ENCODE measurements at regions not wholly inside any gene's neighbourhood (a gene's known extent, or its start where the extent isn't known, plus 50 kb on each side); places are given as distances from the start of the nearest gene placed in this dataset.

DNA sequence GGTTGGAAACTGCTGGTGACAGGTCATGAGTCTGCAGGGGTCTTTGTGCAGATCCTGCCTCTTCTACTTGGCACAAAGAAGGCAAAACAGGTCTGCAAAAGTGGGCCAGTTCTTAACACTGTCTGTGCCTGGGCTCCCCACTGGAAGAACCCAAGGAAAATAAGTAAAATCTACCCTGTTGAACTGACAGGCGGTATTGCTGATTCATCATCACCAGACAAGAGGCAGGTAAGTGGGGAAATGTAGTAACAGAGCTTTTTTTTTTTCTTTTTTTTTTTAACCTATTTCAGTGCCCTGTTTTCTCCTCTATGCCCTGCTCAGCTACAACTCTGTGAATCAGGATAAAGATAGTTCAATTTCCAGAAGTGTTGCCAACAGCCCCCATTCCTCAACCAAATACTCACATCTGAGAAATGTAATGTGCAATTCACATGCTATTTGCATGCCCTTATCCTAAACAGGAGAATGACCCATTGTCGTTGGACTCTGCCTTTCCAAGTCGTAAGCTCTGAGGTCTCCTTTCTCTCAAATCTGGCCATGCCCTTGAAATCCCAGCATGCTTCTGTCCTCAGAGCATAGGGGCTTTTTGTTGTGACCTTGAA, 237.0 kb downstream of the SOX9 start:
- no peak for DNase-seq (ENCODE audit: low read depth, low spot score)
- H3K27ac ChIP-seq: no peak overlapping the region
- TF ChIP-seq EZH2 (IDR thresholded peaks at IDR 0.05) (no peak), FOXP2 (optimal IDR thresholded peaks at IDR 0.05; ENCODE audit: control extremely low read depth, extremely low read length, insufficient read depth) (no peak)
- no peak overlapping the region for H3K9ac ChIP-seq (ENCODE audit: insufficient read length)
- no peaks in the 10 kb centered on the region for H3K36me3 ChIP-seq (ENCODE audit: insufficient read depth, low read length)
- H3K4me3 ChIP-seq: no peak overlapping the region
- H3K9me3 ChIP-seq (ENCODE audit: low read depth, low read length): no peaks in the 10 kb centered on the region

- no peak for DNase-seq (ENCODE audit: low read depth, low spot score)
- no peak overlapping the region for H3K27ac ChIP-seq
Observed at GRCh38 chr17:72358465-72358864, 237.6 kb downstream of the SOX9 start.

GRCh38 chr17:72359274-72359673, 238.5 kb downstream of the SOX9 start:
- DNase-seq (ENCODE audit: low read depth, low spot score): no peak
- Histone ChIP-seq H3K9ac (ENCODE audit: insufficient read length) (no peak overlapping the region), H3K27ac (no peak overlapping the region), H3K9me3 (ENCODE audit: low read depth, low read length) (no peaks in the 10 kb centered on the region), H3K36me3 (ENCODE audit: insufficient read depth, low read length) (no peaks in the 10 kb centered on the region), H3K4me3 (no peak overlapping the region)
- TF ChIP-seq EZH2 (IDR thresholded peaks at IDR 0.05): no peak

More at GRCh38 chr17:72358465-72358864, 237.6 kb downstream of the SOX9 start:
- TF ChIP-seq EZH2 (IDR thresholded peaks at IDR 0.05) (no peak), FOXP2 (optimal IDR thresholded peaks at IDR 0.05; ENCODE audit: control extremely low read depth, extremely low read length, insufficient read depth) (no peak), POLR2AphosphoS5 (IDR thresholded peaks at IDR 0.05; ENCODE audit: borderline replicate concordance, low read depth, low read length) (no peak)
- no peaks in the 10 kb centered on the region for H3K36me3 ChIP-seq (ENCODE audit: insufficient read depth, low read length)
- no peaks in the 10 kb centered on the region for H3K9me3 ChIP-seq (ENCODE audit: low read depth, low read length)
- H3K9ac ChIP-seq (ENCODE audit: insufficient read length): no peak overlapping the region
- no peak overlapping the region for H3K4me3 ChIP-seq

DNA sequence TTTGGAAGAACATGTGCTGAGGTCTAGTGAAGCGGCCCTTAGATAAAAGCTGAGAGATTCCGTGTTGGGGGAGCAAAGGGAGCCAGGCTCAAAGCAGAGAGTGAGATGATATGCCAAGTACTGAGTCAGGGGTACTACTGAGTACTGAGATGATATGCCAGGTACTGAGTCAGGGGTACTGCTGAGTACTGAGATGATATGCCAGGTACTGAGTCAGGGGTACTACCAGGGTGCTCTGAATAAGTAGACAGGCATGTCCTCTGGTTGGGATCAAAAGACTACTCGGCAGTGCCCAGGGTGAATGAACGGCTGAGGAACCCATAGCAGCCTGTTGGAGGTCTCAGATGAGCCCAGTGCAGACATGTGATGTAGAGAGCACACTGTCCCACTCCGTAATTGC, 239.0 kb downstream of the SOX9 start:
- no peak for DNase-seq (ENCODE audit: low read depth, low spot score)
- no peak overlapping the region for H3K27ac ChIP-seq

DNA sequence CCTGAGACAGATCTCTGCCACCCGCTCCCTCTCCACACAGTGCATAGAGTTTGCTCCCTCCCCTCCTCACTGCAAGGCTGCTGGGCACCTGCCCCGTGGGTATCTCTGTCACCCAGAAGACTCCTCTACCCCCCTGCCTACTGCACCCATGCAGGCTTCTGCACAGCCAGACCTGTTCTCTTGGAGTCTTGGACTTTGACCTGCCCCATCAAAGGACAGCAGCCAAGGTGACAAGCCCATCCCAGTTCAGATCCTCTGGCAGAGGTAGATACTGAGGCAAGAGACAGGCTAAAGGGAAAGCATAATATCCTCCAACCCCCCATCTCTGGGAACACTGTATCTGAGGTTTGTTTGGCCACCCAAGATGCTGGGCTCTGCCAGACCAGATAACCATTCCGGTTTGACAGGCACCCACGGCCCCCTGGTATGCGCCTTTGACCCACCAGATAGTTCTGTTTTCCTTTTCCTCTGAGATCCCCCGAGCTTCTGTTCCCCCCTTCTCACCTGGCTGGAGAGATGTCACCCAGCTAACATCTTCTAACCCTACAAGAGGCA, 239.6 kb downstream of the SOX9 start:
- Histone ChIP-seq H3K9ac (ENCODE audit: insufficient read length) (no peak overlapping the region), H3K27ac (no peak overlapping the region), H3K9me3 (ENCODE audit: low read depth, low read length) (no peaks in the 10 kb centered on the region), H3K4me3 (no peak overlapping the region), H3K36me3 (ENCODE audit: insufficient read depth, low read length) (no peaks in the 10 kb centered on the region)
- no peak for DNase-seq (ENCODE audit: low read depth, low spot score)
- no peak for TF ChIP-seq EZH2 (IDR thresholded peaks at IDR 0.05)

More for the DNA sequence above, 239.0 kb downstream of the SOX9 start:
- Histone ChIP-seq H3K9ac (ENCODE audit: insufficient read length) (no peak overlapping the region), H3K9me3 (ENCODE audit: low read depth, low read length) (no peaks in the 10 kb centered on the region), H3K36me3 (ENCODE audit: insufficient read depth, low read length) (no peaks in the 10 kb centered on the region), H3K4me3 (no peak overlapping the region)
- TF ChIP-seq EZH2 (IDR thresholded peaks at IDR 0.05) (no peak), POLR2AphosphoS5 (IDR thresholded peaks at IDR 0.05; ENCODE audit: borderline replicate concordance, low read depth, low read length) (no peak), FOXP2 (optimal IDR thresholded peaks at IDR 0.05; ENCODE audit: control extremely low read depth, extremely low read length, insufficient read depth) (no peak)

GRCh38 chr17:72361892-72362291, 241.1 kb downstream of the SOX9 start:
- H3K36me3 ChIP-seq (ENCODE audit: insufficient read depth, low read length): no peaks in the 10 kb centered on the region
- no peak overlapping the region for H3K27ac ChIP-seq
- no peak for TF ChIP-seq POLR2AphosphoS5 (IDR thresholded peaks at IDR 0.05; ENCODE audit: borderline replicate concordance, low read depth, low read length)
- TF ChIP-seq FOXP2 (optimal IDR thresholded peaks at IDR 0.05; ENCODE audit: control extremely low read depth, extremely low read length, insufficient read depth): no peak
- TF ChIP-seq EZH2 (IDR thresholded peaks at IDR 0.05): no peak
- H3K4me3 ChIP-seq: no peak overlapping the region
- no peaks in the 10 kb centered on the region for H3K9me3 ChIP-seq (ENCODE audit: low read depth, low read length)
- no peak for DNase-seq (ENCODE audit: low read depth, low spot score)
- H3K9ac ChIP-seq (ENCODE audit: insufficient read length): no peak overlapping the region

GRCh38 chr17:72362376-72363088, 241.7 kb downstream of the SOX9 start:
- Histone ChIP-seq H3K9ac (ENCODE audit: insufficient read length) (no peak overlapping the region), H3K4me3 (no peak overlapping the region), H3K9me3 (ENCODE audit: low read depth, low read length) (no peaks in the 10 kb centered on the region), H3K27ac (no peak overlapping the region), H3K36me3 (ENCODE audit: insufficient read depth, low read length) (no peaks in the 10 kb centered on the region)
- TF ChIP-seq FOXP2 (optimal IDR thresholded peaks at IDR 0.05; ENCODE audit: control extremely low read depth, extremely low read length, insufficient read depth) (no peak), POLR2AphosphoS5 (IDR thresholded peaks at IDR 0.05; ENCODE audit: borderline replicate concordance, low read depth, low read length) (no peak), EZH2 (IDR thresholded peaks at IDR 0.05) (no peak)
- DNase-seq (ENCODE audit: low read depth, low spot score): no peak

DNA sequence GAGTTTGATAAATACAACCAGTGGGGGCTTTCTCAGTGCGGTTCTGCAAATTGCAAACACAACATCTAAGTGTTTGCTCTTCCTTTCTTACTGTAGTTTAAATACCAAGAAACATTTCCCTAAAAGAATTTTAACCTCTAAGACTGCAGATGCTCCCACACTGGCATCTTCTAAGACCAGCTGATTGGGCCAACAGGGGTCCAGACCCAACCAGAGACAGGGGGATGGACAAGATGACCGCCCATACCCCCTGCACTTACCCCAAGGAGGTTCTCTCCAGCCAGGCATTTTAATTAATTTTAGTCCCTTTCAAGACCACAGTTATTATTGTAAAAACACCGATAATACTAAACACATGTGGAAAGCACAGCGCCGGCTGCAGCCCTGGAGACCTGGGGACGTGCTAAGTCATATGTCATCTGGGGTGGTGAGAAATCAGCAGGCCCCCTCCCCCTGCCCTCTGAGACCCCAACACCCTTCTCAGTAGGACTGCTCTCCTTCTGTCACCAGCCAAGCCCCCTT, 242.3 kb downstream of the SOX9 start:
- Histone ChIP-seq H3K9me3 (ENCODE audit: low read depth, low read length) (no peaks in the 10 kb centered on the region), H3K4me3 (no peak overlapping the region), H3K27ac (no peak overlapping the region), H3K36me3 (ENCODE audit: insufficient read depth, low read length) (no peaks in the 10 kb centered on the region), H3K9ac (ENCODE audit: insufficient read length) (no peak overlapping the region)
- no peak for DNase-seq (ENCODE audit: low read depth, low spot score)
- TF ChIP-seq POLR2AphosphoS5 (IDR thresholded peaks at IDR 0.05; ENCODE audit: borderline replicate concordance, low read depth, low read length) (no peak), EZH2 (IDR thresholded peaks at IDR 0.05) (no peak), FOXP2 (optimal IDR thresholded peaks at IDR 0.05; ENCODE audit: control extremely low read depth, extremely low read length, insufficient read depth) (no peak)

All from SK-N-MC (cell line).